MM.1S (cell line): ENCODE measurements at regions not wholly inside any gene's neighbourhood (a gene's known extent, or its start where the extent isn't known, plus 50 kb on each side); places are given as distances from the start of the nearest gene placed in this dataset.

Experiments used
- DNase-seq: peaks from one replicate; pipeline ENCODE4 v3.0.0-alpha.2; 2015
- H2AFZ ChIP-seq: fragments of 300-600 bp; sonication (generic); 2 replicates; pipeline ENCODE4 v1.6.0; 2016; ENCODE audit warnings: antibody characterized with exemption, low read length
- H3F3A ChIP-seq: fragments of 300-600 bp; sonication (generic); 2 replicates; pipeline ENCODE4 v1.6.1; 2016; ENCODE audit warnings: mild to moderate bottlenecking, antibody characterized with exemption, low read length, moderate library complexity, mixed read lengths; ENCODE audit not compliant: insufficient read depth
- H3K27ac ChIP-seq: fragments of 300-600 bp; sonication (generic); 2 replicates; pipeline ENCODE4 v1.5.1; 2016; ENCODE audit warnings: mild to moderate bottlenecking, low read length
- H3K27me3 ChIP-seq: fragments of 300-600 bp; sonication (generic); replicated peaks from 2 replicates; pipeline ENCODE4 v1.6.0; 2016; ENCODE audit warnings: low read length; ENCODE audit not compliant: insufficient read depth
- H3K36me3 ChIP-seq: fragments of 300-600 bp; sonication (generic); replicated peaks from 2 replicates; pipeline ENCODE4 v1.6.1; 2016; ENCODE audit warnings: mild to moderate bottlenecking, low read length, mixed read lengths; ENCODE audit not compliant: insufficient read depth
- H3K4me1 ChIP-seq: fragments of 300-600 bp; sonication (generic); 2 replicates; pipeline ENCODE4 v1.6.1; 2016; ENCODE audit warnings: low read length, mixed read lengths
- H3K4me2 ChIP-seq: fragments of 300-600 bp; sonication (generic); 2 replicates; pipeline ENCODE4 v1.6.0; 2016; ENCODE audit warnings: low read depth, low read length
- H3K4me3 ChIP-seq: fragments of 300-600 bp; sonication (generic); 2 replicates; pipeline ENCODE4 v1.5.1; 2016; ENCODE audit warnings: low read length, mixed read lengths
- H3K79me2 ChIP-seq: fragments of 300-600 bp; sonication (generic); 2 replicates; pipeline ENCODE4 v1.6.1; 2016; ENCODE audit warnings: mixed run types, low read length, mixed read lengths
- H3K9ac ChIP-seq: fragments of 300-600 bp; sonication (generic); 2 replicates; pipeline ENCODE4 v1.6.1; 2016; ENCODE audit warnings: low read length, mixed read lengths
- H3K9me2 ChIP-seq: fragments of 300-600 bp; sonication (generic); replicated peaks from 2 replicates; pipeline ENCODE4 v1.6.1; 2016; ENCODE audit warnings: mild to moderate bottlenecking, low read length, mixed read lengths; ENCODE audit not compliant: insufficient read depth
- H3K9me3 ChIP-seq: fragments of 300-600 bp; sonication (generic); replicated peaks from 2 replicates; pipeline ENCODE4 v1.6.1; 2016; ENCODE audit warnings: mild to moderate bottlenecking, low read length, mixed read lengths; ENCODE audit not compliant: insufficient read depth
- H4K20me1 ChIP-seq: fragments of 300-600 bp; sonication (generic); 2 replicates; pipeline ENCODE4 v1.6.1; 2016; ENCODE audit warnings: mild to moderate bottlenecking, low read length, moderate library complexity, mixed read lengths; ENCODE audit not compliant: insufficient read depth
- CTCF ChIP-seq: fragments of 300-600 bp; sonication (generic); IDR thresholded peaks from 2 replicates; pipeline ENCODE4 v1.5.1; 2016; ENCODE audit warnings: antibody characterized with exemption, low read length, mixed read lengths
- EZH2 ChIP-seq: fragments of 300-600 bp; sonication (generic); optimal IDR thresholded peaks from 2 replicates; pipeline ENCODE3; 2017; ENCODE audit warnings: low read depth, mild to moderate bottlenecking, antibody characterized with exemption, low read length, mixed read lengths
- EZH2phosphoT487 ChIP-seq: fragments of 300-600 bp; sonication (generic); IDR thresholded peaks from 2 replicates; pipeline ENCODE4 v1.6.1; 2018; ENCODE audit warnings: antibody characterized with exemption, low read length

- Histone ChIP-seq H3K4me2 (no peak overlapping the region), H3K4me3 (no peak overlapping the region), H3K9ac (no peak overlapping the region), H3K79me2 (no peaks in the 10 kb centered on the region), H3K9me3 (no peaks in the 10 kb centered on the region), H3K27me3 (no peaks in the 10 kb centered on the region), H3K36me3 (no peaks in the 10 kb centered on the region), H3K9me2 (no peaks in the 10 kb centered on the region), H3F3A (no peaks in the 10 kb centered on the region), H2AFZ (no peak overlapping the region), H3K4me1 (no peaks in the 10 kb centered on the region), H3K27ac (no peak overlapping the region), H4K20me1 (no peaks in the 10 kb centered on the region)
- TF ChIP-seq EZH2 (no peak), EZH2phosphoT487 (no peak), CTCF (peak; percentile 15)
- no peak for DNase-seq
These were observed 372.9 kb upstream of the TMEM132C start for GRCh38 chr12:127893895-127894609.

- Histone ChIP-seq H4K20me1 (no peaks in the 10 kb centered on the region), H2AFZ (no peak overlapping the region), H3K4me1 (no peaks in the 10 kb centered on the region), H3K79me2 (no peaks in the 10 kb centered on the region), H3F3A (no peaks in the 10 kb centered on the region), H3K4me3 (no peak overlapping the region), H3K27ac (no peak overlapping the region), H3K4me2 (no peak overlapping the region), H3K36me3 (no peaks in the 10 kb centered on the region), H3K9me2 (no peaks in the 10 kb centered on the region), H3K9me3 (no peaks in the 10 kb centered on the region), H3K27me3 (no peaks in the 10 kb centered on the region), H3K9ac (no peak overlapping the region)
- TF ChIP-seq CTCF, result no peak
- no peak for TF ChIP-seq EZH2
- no peak for TF ChIP-seq EZH2phosphoT487
- no peak for DNase-seq
These were observed 370.3 kb upstream of the TMEM132C start for GRCh38 chr12:127896661-127897060.

- Histone ChIP-seq H3K9ac (no peak overlapping the region), H3K9me3 (no peaks in the 10 kb centered on the region), H3K36me3 (no peaks in the 10 kb centered on the region), H3F3A (no peaks in the 10 kb centered on the region), H3K9me2 (no peaks in the 10 kb centered on the region), H3K79me2 (no peaks in the 10 kb centered on the region), H3K4me3 (no peak overlapping the region), H2AFZ (no peak overlapping the region), H3K4me2 (no peak overlapping the region), H3K27ac (no peak overlapping the region), H3K27me3 (no peaks in the 10 kb centered on the region), H4K20me1 (no peaks in the 10 kb centered on the region), H3K4me1 (no peaks in the 10 kb centered on the region)
- DNase-seq, result no peak
- TF ChIP-seq EZH2, result no peak
- no peak for TF ChIP-seq EZH2phosphoT487
- TF ChIP-seq CTCF, result no peak
These were observed 368.4 kb upstream of the TMEM132C start for GRCh38 chr12:127898616-127899015.
